Smooth muscle cell (in vitro differentiated cells): ENCODE measurements at regions not wholly inside any gene's neighbourhood (a gene's known extent, or its start where the extent isn't known, plus 50 kb on each side); places are given as distances from the start of the nearest gene placed in this dataset.

Experiments
- DNase-seq: peaks from one replicate; lab custom pipeline; 2025; ENCODE audit not compliant: unreplicated experiment; lab: John Stamatoyannopoulos, UW
- H2AFZ ChIP-seq: fragments of 200-600 bp; sonication (generic); 2 replicates; pipeline ENCODE4 v1.6.0; 2016; ENCODE audit warnings: antibody characterized with exemption, low read depth, mild to moderate bottlenecking
- H3F3A ChIP-seq: fragments of 200-600 bp; sonication (generic); 2 replicates; pipeline ENCODE4 v1.6.0; 2017; ENCODE audit warnings: antibody characterized with exemption, low read depth
- H3K27ac ChIP-seq: fragments of 200-600 bp; sonication (generic); 2 replicates; pipeline ENCODE4 v1.5.1; 2016; ENCODE audit warnings: low read depth, mild to moderate bottlenecking
- H3K27me3 ChIP-seq: fragments of 200-600 bp; sonication (generic); 2 replicates; pipeline ENCODE4 v1.6.1; 2016; ENCODE audit warnings: low read depth, mild to moderate bottlenecking
- H3K36me3 ChIP-seq: fragments of 200-600 bp; sonication (generic); 2 replicates; pipeline ENCODE4 v1.5.1; 2016; ENCODE audit warnings: low read depth
- H3K4me1 ChIP-seq: fragments of 200-600 bp; sonication (generic); 2 replicates; pipeline ENCODE4 v1.5.1; 2016; ENCODE audit warnings: low read depth
- H3K4me2 ChIP-seq: fragments of 200-600 bp; sonication (generic); 2 replicates; pipeline ENCODE4 v1.6.0; 2016; ENCODE audit warnings: mild to moderate bottlenecking
- H3K4me3 ChIP-seq: fragments of 200-600 bp; sonication (generic); 2 replicates; pipeline ENCODE4 v1.5.1; 2016; ENCODE audit warnings: mild to moderate bottlenecking
- H3K79me2 ChIP-seq: fragments of 200-600 bp; sonication (generic); 2 replicates; pipeline ENCODE4 v1.6.0; 2016; ENCODE audit warnings: low read depth, mild to moderate bottlenecking
- H3K9ac ChIP-seq: fragments of 200-600 bp; sonication (generic); 2 replicates; pipeline ENCODE4 v1.6.0; 2016; ENCODE audit warnings: low read depth
- H3K9me3 ChIP-seq: fragments of 200-600 bp; sonication (generic); replicated peaks from 2 replicates; pipeline ENCODE4 v1.5.1; 2016; ENCODE audit warnings: low read depth
- H4K20me1 ChIP-seq: fragments of 200-600 bp; sonication (generic); 2 replicates; pipeline ENCODE4 v1.6.0; 2016; ENCODE audit warnings: low read depth
- WGBS: methylation state at CpG from one replicate; pipeline ENCODE4 v1.1.7; 2016; ENCODE audit warnings: low lambda C conversion rate; 5-methylcytosine and 5-hydroxymethylcytosine counted together
- TF ChIP-seq, protein P1 (sequence below): fragments of 200-600 bp; sonication (generic); IDR thresholded peaks from 2 replicates; pipeline ENCODE4 v1.5.1; 2017; ENCODE audit warnings: borderline replicate concordance, mild to moderate bottlenecking, antibody characterized with exemption; ENCODE audit not compliant: insufficient read depth, poor library complexity, severe bottlenecking

DNA sequence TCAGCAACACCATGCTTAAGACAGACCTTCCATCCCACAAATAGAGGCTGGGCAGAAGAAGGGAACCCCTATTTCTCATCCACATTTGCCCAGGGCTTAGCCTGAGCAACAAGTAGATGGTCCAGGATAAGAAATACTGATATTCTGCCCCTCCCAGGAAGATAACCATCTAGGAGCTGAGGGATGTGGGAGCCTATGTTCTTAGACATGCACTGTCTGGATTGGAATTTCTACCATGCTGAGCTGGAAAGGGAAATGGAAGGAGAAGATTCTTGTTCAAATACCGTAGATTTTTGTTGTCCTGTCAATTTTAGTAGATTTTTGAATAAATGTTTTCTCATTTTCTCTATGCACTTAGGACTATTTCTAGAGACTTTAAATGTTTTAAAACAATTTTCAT is 450.7 kb upstream of the SEMA6D start:
- H3K27ac ChIP-seq: no peak overlapping the region
- WGBS: 97% methylated on average over 1 of the region's 1 CpG
- no peaks in the 10 kb centered on the region for H3K27me3 ChIP-seq
- H3K4me1 ChIP-seq: peaks cover 9% of the 10 kb centered on the region
- TF ChIP-seq, protein P1, sequence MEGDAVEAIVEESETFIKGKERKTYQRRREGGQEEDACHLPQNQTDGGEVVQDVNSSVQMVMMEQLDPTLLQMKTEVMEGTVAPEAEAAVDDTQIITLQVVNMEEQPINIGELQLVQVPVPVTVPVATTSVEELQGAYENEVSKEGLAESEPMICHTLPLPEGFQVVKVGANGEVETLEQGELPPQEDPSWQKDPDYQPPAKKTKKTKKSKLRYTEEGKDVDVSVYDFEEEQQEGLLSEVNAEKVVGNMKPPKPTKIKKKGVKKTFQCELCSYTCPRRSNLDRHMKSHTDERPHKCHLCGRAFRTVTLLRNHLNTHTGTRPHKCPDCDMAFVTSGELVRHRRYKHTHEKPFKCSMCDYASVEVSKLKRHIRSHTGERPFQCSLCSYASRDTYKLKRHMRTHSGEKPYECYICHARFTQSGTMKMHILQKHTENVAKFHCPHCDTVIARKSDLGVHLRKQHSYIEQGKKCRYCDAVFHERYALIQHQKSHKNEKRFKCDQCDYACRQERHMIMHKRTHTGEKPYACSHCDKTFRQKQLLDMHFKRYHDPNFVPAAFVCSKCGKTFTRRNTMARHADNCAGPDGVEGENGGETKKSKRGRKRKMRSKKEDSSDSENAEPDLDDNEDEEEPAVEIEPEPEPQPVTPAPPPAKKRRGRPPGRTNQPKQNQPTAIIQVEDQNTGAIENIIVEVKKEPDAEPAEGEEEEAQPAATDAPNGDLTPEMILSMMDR: no peak
- DNase-seq: no peak
- no peaks in the 10 kb centered on the region for H3K36me3 ChIP-seq
- no peaks in the 10 kb centered on the region for H4K20me1 ChIP-seq
- no peak overlapping the region for H3K4me3 ChIP-seq
- H3K9me3 ChIP-seq: no peaks in the 10 kb centered on the region
- H3K9ac ChIP-seq: no peak overlapping the region
- no peaks in the 10 kb centered on the region for H3K79me2 ChIP-seq
- no peak overlapping the region for H3K4me2 ChIP-seq
- no peaks in the 10 kb centered on the region for H3F3A ChIP-seq
- H2AFZ ChIP-seq: no peak overlapping the region

GRCh38 chr15:47273864-47274263 is 443.4 kb upstream of the SEMA6D start:
- DNase-seq: no peak
- no peak overlapping the region for H3K4me3 ChIP-seq
- no peaks in the 10 kb centered on the region for H3K79me2 ChIP-seq
- no peak overlapping the region for H3K9ac ChIP-seq
- no peaks in the 10 kb centered on the region for H3K4me1 ChIP-seq
- no peaks in the 10 kb centered on the region for H3K27me3 ChIP-seq
- H3K27ac ChIP-seq: no peak overlapping the region
- H3K36me3 ChIP-seq: no peaks in the 10 kb centered on the region
- H3K9me3 ChIP-seq: no peaks in the 10 kb centered on the region
- no peaks in the 10 kb centered on the region for H4K20me1 ChIP-seq
- TF ChIP-seq, protein P1: no peak
- 78% methylated on average over 3 of the region's 3 CpGs for WGBS
- H3F3A ChIP-seq: no peaks in the 10 kb centered on the region
- H2AFZ ChIP-seq: no peak overlapping the region
- H3K4me2 ChIP-seq: no peak overlapping the region

DNA sequence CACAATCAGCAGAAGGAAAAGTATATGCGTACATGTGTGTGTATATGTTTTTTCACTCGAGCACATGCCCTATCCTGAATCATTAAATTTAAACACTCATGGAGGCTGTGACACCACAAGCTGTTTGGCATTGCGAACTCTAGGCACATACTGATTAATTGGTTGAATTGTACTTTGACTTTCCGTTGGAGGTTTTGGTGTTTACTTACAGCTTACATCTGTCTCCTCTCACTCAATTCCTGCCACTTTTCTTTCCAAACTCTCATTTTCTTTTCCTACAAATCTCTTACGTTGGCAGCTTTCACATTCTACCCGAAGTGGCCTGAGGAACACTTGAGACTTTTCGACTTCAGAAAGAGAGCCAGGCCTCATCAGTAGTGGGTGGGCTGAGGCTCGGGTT is 434.1 kb upstream of the SEMA6D start:
- Histone ChIP-seq H3K4me3 (no peak overlapping the region), H2AFZ (no peak overlapping the region), H3K79me2 (no peaks in the 10 kb centered on the region), H3K4me2 (no peak overlapping the region), H3K27ac (no peak overlapping the region), H3K9ac (no peak overlapping the region), H3K27me3 (no peaks in the 10 kb centered on the region), H3K4me1 (no peaks in the 10 kb centered on the region), H4K20me1 (no peaks in the 10 kb centered on the region), H3F3A (no peaks in the 10 kb centered on the region), H3K9me3 (no peaks in the 10 kb centered on the region), H3K36me3 (no peaks in the 10 kb centered on the region)
- TF ChIP-seq, protein P1: no peak
- WGBS: 78% methylated on average over 8 of the region's 8 CpGs
- DNase-seq: no peak

DNA sequence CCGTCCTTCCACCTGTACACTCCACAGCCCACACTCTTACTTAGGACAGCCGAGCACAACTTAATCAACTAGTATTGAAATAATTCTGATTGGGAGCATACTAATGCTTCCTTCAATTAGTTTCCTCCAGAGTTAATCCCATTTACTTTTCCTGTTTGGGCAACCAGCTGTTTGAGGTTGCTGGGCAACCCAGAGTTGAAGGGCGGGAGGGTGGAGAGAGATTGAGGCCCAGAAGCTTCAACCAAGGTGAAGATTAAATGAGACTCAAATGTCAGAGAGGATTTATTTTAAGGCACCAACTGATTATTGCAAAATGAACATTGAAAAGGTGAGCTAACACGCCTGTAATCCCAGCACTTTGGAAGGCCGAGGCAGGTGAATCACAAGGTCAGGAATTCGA is 428.5 kb upstream of the SEMA6D start:
- Histone ChIP-seq H3K36me3 (no peaks in the 10 kb centered on the region), H3K27ac (no peak overlapping the region), H3K4me3 (no peak overlapping the region), H3K27me3 (no peaks in the 10 kb centered on the region), H3K9ac (no peak overlapping the region), H3K4me1 (peaks cover 15% of the 10 kb centered on the region), H3K79me2 (no peaks in the 10 kb centered on the region), H3F3A (peaks cover 5% of the 10 kb centered on the region), H3K4me2 (no peak overlapping the region), H4K20me1 (no peaks in the 10 kb centered on the region), H2AFZ (no peak overlapping the region), H3K9me3 (no peaks in the 10 kb centered on the region)
- TF ChIP-seq, protein P1: no peak
- no peak for DNase-seq
- WGBS: 95% methylated on average over 6 of the region's 6 CpGs
